BJ (cell line): ENCODE measurements at regions not wholly inside any gene's neighbourhood (a gene's known extent, or its start where the extent isn't known, plus 50 kb on each side); places are given as distances from the start of the nearest gene placed in this dataset.

ENCODE experiments used
- CTCF ChIA-PET: fragments of 350-600 bp; formaldehyde crosslinking; extraction: SDS; loops from one replicate; lab custom pipeline; 2021; ENCODE audit warnings: antibody characterized with exemption, inconsistent platforms; lab: Yijun Ruan, JAX
- POLR2A ChIA-PET: fragments of 300-600 bp; sonication (Branson Sonifier 250); formaldehyde crosslinking; extraction: SDS; loops from one replicate; lab custom pipeline; 2021; ENCODE audit warnings: antibody characterized with exemption; lab: Charles Lee
- DNase-seq: peaks from one replicate; pipeline ENCODE4 v3.0.0-alpha.2; 2011; ENCODE audit warnings: low read depth
- H3K27me3 ChIP-seq: 2 replicates; pipeline ENCODE4 v1.6.0; 2011; ENCODE audit warnings: low read length; ENCODE audit not compliant: control insufficient read depth, insufficient read depth
- H3K36me3 ChIP-seq: 2 replicates; pipeline ENCODE4 v1.5.1; 2011; ENCODE audit warnings: low read length; ENCODE audit not compliant: control insufficient read depth, insufficient read depth
- H3K4me3 ChIP-seq: 2 replicates; pipeline ENCODE4 v1.5.1; 2011; ENCODE audit warnings: low read depth, mild to moderate bottlenecking, control low read depth, low read length
- TF ChIP-seq, protein P1 (sequence below): IDR thresholded peaks from 2 replicates; pipeline ENCODE4 v1.5.1; 2011; ENCODE audit warnings: low read depth, mild to moderate bottlenecking, control low read depth, inconsistent platforms, low read length, moderate library complexity; ENCODE audit not compliant: insufficient read depth

GRCh38 chr7:21318916-21319270 lies 109.0 kb upstream of the SP4 start:
- ChIA-PET CTCF (no interaction called here), POLR2A (no interaction called here)
- no peaks in the 10 kb centered on the region for H3K27me3 ChIP-seq
- TF ChIP-seq, protein P1, sequence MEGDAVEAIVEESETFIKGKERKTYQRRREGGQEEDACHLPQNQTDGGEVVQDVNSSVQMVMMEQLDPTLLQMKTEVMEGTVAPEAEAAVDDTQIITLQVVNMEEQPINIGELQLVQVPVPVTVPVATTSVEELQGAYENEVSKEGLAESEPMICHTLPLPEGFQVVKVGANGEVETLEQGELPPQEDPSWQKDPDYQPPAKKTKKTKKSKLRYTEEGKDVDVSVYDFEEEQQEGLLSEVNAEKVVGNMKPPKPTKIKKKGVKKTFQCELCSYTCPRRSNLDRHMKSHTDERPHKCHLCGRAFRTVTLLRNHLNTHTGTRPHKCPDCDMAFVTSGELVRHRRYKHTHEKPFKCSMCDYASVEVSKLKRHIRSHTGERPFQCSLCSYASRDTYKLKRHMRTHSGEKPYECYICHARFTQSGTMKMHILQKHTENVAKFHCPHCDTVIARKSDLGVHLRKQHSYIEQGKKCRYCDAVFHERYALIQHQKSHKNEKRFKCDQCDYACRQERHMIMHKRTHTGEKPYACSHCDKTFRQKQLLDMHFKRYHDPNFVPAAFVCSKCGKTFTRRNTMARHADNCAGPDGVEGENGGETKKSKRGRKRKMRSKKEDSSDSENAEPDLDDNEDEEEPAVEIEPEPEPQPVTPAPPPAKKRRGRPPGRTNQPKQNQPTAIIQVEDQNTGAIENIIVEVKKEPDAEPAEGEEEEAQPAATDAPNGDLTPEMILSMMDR = no peak
- H3K4me3 ChIP-seq = no peak overlapping the region
- DNase-seq = no peak
- H3K36me3 ChIP-seq = no peaks in the 10 kb centered on the region

DNA sequence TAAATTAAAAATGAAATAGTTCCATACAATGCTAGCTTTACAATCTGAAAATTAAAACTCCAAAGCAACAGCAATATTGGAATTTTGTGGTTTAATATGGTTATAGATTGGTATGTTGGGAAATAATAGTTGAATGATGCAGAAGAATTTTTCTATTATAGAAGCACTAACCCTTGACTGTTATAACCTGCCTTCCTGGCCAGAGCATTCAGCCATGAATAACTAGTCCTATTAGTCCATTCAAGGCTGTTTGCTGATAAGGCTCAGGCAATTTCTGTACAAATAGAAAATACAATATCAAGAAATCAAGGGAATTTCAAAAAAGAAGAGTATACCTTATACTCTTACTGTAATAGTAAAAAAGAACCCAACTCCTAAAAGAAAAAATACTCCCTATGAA lies 101.6 kb upstream of the SP4 start:
- TF ChIP-seq, protein P1 = no peak

GRCh38 chr7:21326921-21327320 lies 101.0 kb upstream of the SP4 start:
- no peaks in the 10 kb centered on the region for H3K36me3 ChIP-seq
- POLR2A ChIA-PET = no interaction called here
- no peaks in the 10 kb centered on the region for H3K27me3 ChIP-seq
- CTCF ChIA-PET = no interaction called here
- TF ChIP-seq, protein P1 = no peak
- no peak overlapping the region for H3K4me3 ChIP-seq
- no peak for DNase-seq

More for the DNA sequence above, 101.6 kb upstream of the SP4 start:
- no peaks in the 10 kb centered on the region for H3K36me3 ChIP-seq
- ChIA-PET POLR2A (no interaction called here), CTCF (no interaction called here)
- no peak for DNase-seq
- no peak overlapping the region for H3K4me3 ChIP-seq
- H3K27me3 ChIP-seq = no peaks in the 10 kb centered on the region

DNA sequence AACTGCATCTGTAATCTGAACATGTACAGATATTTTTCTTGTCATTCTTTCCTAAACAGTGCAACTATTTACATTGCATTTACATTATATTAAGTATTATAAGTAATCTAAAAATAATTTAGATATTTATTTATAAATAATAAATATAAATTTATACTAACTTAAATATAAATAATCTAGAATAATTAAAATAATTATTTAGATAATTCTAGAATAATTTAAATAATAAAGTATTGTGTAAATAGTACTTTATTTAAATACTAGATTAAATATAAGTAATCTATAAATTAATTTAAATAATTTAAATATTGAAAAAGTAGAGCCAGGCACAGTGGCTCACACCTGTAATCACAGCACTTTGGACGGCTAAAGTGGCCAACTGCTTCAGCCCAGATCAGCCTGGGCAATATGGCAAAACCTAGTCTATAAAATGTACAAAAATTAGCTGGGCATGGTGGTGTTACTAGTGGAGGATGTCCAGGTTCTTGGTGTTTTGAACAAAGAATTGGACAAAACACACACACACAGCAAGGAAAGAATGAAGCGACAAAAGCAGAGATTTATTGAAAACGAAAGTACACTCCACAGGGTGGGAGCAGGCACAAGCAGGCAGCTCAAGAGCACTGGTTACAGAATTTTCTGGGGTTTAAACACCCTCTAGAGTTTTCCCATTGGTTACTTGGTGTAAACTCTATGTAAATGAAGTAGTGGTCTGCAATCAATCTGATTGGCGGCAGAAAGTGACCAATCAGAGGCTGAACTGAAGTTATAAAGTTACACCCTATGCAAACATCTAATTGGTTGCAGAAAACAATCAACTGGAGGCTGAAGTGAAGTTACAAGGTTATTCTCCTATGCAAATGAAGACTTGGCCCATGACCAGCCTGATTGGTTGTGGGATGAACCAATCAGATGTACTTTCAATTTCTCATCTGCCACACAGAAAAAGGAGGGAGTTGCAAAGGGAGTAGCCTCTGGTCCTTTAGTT lies 100.2 kb upstream of the SP4 start:
- TF ChIP-seq, protein P1 = no peak
- CTCF ChIA-PET = no interaction called here
- no peaks in the 10 kb centered on the region for H3K36me3 ChIP-seq
- H3K27me3 ChIP-seq = no peaks in the 10 kb centered on the region
- no peak overlapping the region for H3K4me3 ChIP-seq
- POLR2A ChIA-PET = no interaction called here
- no peak for DNase-seq

DNA sequence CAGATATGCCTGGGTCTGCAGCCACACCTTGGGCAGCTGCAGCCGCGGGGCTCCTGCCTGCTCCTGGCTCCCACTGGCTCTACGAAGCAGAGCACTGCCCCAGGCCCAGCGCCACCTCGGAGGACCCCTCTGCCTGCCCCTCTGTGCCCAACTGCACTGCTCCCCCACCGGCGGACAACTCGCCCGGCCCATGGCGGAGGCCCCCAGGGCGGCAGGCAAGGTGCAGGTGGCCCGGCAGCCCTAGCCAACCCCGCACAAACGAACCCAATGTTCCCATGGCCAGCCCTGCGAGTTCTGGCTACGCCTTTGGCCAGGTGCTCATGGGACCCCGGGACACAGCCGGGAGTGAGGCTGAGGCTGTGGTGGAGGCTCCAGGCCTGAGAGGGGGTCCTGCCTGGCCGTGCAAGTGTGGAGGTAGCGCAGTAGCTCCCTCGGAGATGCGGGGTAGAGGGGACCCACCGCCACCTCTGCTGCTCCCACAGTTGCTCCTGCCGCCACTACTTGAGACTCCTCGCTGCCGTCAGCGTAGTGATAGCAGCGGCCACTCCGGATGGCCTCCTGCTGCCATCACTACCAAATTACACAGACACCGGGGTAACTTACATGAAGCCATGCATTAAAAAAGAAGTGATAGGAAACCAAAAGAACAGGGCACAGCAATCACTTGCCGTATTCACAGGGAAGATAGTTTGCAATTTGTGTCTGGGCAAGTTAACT lies 97.3 kb upstream of the SP4 start:
- TF ChIP-seq, protein P1 = no peak
- POLR2A ChIA-PET = no interaction called here
- no peaks in the 10 kb centered on the region for H3K27me3 ChIP-seq
- H3K4me3 ChIP-seq = no peak overlapping the region
- no peaks in the 10 kb centered on the region for H3K36me3 ChIP-seq
- CTCF ChIA-PET = no interaction called here
- no peak for DNase-seq
